Psoas muscle (tissue), 7 donors: ENCODE measurements at regions not wholly inside any gene's neighbourhood (a gene's known extent, or its start where the extent isn't known, plus 50 kb on each side); places are given as distances from the start of the nearest gene placed in this dataset.

Source experiments
- ATAC-seq, 4 donors: fragments of 200-7000 bp; cut with Tn5 transposase; one replicate each; pipeline ENCODE4 v1.9.1; 2020; ENCODE audit warnings: moderate library complexity in 3 of 4, mild to moderate bottlenecking in 2 of 4
- DNase-seq, 2 donors: peaks; one replicate each; pipeline ENCODE4 v3.0.0-alpha.2; 2020
- H3K27ac ChIP-seq: fragments of 200-600 bp; one replicate; pipeline ENCODE4 v1.8.0; 2022
- H3K27me3 ChIP-seq, 3 donors: fragments of 200-600 bp in 1 of 3; one replicate each; pipeline versions ENCODE4 v1.6.1 to v1.8.0; 2013 to 2022; ENCODE audit warnings: low read length in 2 of 3, mild to moderate bottlenecking in 2 of 3, moderate library complexity in 1 of 3; ENCODE audit not compliant: insufficient read depth in 3 of 3
- H3K36me3 ChIP-seq, 2 donors: fragments of 200-600 bp in 1 of 2; one replicate each; pipeline versions ENCODE4 v1.6.1 to v1.8.0; 2013 to 2022; ENCODE audit warnings: low read depth in 1 of 2, mild to moderate bottlenecking in 1 of 2, moderate library complexity in 1 of 2; ENCODE audit not compliant: insufficient read depth in 1 of 2
- H3K4me1 ChIP-seq: fragments of 200-600 bp; one replicate; pipeline ENCODE4 v1.8.0; 2022
- H3K4me3 ChIP-seq: fragments of 200-600 bp; one replicate; pipeline ENCODE4 v1.8.0; 2022; ENCODE audit warnings: mild to moderate bottlenecking
- H3K9me3 ChIP-seq: fragments of 200-600 bp; one replicate; pipeline ENCODE4 v1.8.0; 2022
- WGBS, 3 donors: extraction: QIAGEN DNeasy Blood & Tissue Kit; methylation state at CpG; one replicate each; pipeline versions ENCODE4 v1.1.6 to v1.1.7; 2013; 5-methylcytosine and 5-hydroxymethylcytosine counted together
- intact Hi-C, 2 donors: fragments of 100-400 bp; cut with DNase I; formaldehyde crosslinking; loops; one replicate each; pipeline versions ENCODE4 v1.11.0 to v1.14.2; 2022
- TF ChIP-seq, protein P1 (sequence below): fragments of 200-600 bp; IDR thresholded peaks from one replicate; pipeline ENCODE4 v1.8.0; 2022; ENCODE audit warnings: antibody characterized with exemption
- donor health status: healthy with polysubstance abuse.
- donor health status: DM: no; HTN: no; CAD: no; lungs with moderate emphysema.
- donor health status: Bipolar disorder and iron deficiency.
- donor health status: healthy.
- donor health status: DM: yes; HTN: yes; CAD: no.
- donor health status: DM: no; HTN: no; CAD: no.
- donor health status: DM: yes; HTN: yes; CAD: no.

- DNase-seq (no peak), ATAC-seq (no peak)
- no peaks in the 10 kb centered on the region for H3K4me1 ChIP-seq
- H3K9me3 ChIP-seq = peaks cover 5% of the 10 kb centered on the region
- H3K27me3 ChIP-seq = peaks cover 0 to 3% (median 2%) of the 10 kb centered on the region in 3 donors
- 81 to 85% (median 84%) methylated on average over 2 of the region's 2 CpGs for WGBS, 3 donors
- no peaks in the 10 kb centered on the region for H3K36me3 ChIP-seq
- intact Hi-C loops = no loop called here
- H3K4me3 ChIP-seq = no peak overlapping the region
- no peak overlapping the region for H3K27ac ChIP-seq
- TF ChIP-seq, protein P1, sequence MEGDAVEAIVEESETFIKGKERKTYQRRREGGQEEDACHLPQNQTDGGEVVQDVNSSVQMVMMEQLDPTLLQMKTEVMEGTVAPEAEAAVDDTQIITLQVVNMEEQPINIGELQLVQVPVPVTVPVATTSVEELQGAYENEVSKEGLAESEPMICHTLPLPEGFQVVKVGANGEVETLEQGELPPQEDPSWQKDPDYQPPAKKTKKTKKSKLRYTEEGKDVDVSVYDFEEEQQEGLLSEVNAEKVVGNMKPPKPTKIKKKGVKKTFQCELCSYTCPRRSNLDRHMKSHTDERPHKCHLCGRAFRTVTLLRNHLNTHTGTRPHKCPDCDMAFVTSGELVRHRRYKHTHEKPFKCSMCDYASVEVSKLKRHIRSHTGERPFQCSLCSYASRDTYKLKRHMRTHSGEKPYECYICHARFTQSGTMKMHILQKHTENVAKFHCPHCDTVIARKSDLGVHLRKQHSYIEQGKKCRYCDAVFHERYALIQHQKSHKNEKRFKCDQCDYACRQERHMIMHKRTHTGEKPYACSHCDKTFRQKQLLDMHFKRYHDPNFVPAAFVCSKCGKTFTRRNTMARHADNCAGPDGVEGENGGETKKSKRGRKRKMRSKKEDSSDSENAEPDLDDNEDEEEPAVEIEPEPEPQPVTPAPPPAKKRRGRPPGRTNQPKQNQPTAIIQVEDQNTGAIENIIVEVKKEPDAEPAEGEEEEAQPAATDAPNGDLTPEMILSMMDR = no peak
Observed at GRCh38 chr17:34045990-34046389, 209.1 kb upstream of the CCL2 start.

DNA sequence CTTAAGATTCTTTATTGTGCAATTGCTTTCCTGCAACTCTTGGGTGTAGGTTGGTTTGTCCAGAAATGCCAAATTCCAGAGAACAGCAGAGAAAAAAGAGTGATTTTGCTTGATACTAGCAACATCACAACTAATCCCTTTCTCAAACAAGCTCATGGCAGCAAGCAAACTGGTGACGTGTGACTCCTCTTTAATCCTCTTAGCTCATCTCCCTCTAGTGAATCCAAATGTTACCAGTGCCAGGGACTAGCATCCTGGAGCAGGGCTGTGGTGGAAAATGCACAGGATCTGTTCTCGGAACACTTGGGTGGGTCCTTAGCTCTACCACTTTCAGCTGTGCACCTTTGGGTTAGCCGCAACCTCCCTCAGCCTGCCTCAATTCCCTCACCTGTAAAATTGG is 204.0 kb upstream of the CCL2 start:
- Histone ChIP-seq H3K27ac (no peak overlapping the region), H3K9me3 (peaks cover under 1% of the 10 kb centered on the region), H3K4me1 (no peaks in the 10 kb centered on the region), H3K27me3 (peaks cover 2 to 10% (median 4%) of the 10 kb centered on the region in 3 donors), H3K36me3 (no peaks in the 10 kb centered on the region), H3K4me3 (no peak overlapping the region)
- intact Hi-C loops = no loop called here
- ATAC-seq (no peak), DNase-seq (no peak)
- TF ChIP-seq, protein P1 = no peak
- 43 to 47% (median 45%) methylated on average over 3 of the region's 3 CpGs for WGBS, 3 donors

DNA sequence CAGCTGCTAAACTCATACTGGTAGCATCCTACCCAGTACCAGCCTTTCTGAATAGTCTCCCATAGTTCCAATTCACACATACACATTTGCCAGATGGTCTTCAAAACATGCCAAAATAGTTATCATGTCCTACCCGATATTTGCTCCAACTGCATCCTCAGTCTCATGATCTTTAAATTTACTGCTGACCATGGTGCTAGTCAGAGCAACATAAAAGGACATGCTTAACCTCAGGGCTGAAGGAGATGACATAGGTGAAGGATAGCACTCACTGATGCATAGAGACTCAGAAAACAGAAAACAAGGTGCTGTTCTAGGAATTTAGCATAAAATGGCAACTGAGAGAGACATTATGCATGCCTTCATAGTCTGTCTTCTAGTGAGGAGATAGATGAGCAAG is 200.6 kb upstream of the CCL2 start:
- intact Hi-C loops = no loop called here
- H3K9me3 ChIP-seq = no peaks in the 10 kb centered on the region
- no peak for ATAC-seq
- no peaks in the 10 kb centered on the region for H3K4me1 ChIP-seq
- H3K27ac ChIP-seq = no peak overlapping the region
- WGBS, 3 donors = 46 to 58% (median 56%) methylated on average over 1 of the region's 1 CpG
- H3K27me3 ChIP-seq = peaks cover 0 to 11% (median 8%) of the 10 kb centered on the region in 3 donors
- DNase-seq = no peak
- TF ChIP-seq, protein P1 = no peak
- H3K36me3 ChIP-seq = no peaks in the 10 kb centered on the region
- no peak overlapping the region for H3K4me3 ChIP-seq

DNA sequence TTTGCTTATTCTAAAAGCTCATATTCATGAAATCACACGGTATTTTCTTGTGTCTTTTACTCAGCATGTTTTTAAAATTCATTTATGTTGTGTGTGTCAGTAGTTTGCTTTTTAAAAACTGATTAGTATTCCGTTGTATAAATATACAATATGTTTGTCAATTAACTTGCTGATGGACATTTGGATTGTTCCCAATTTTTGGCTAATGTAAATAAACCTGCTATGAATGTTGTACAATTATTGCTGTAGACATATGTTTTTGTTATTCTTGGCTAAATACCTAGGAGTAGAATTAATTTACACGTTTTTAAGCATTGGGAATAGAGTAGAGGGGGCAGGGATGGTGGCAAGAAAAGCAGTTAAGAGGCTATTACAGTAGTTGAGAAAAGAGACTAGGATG is 199.5 kb upstream of the CCL2 start:
- Histone ChIP-seq H3K36me3 (no peaks in the 10 kb centered on the region), H3K4me1 (no peaks in the 10 kb centered on the region), H3K4me3 (no peak overlapping the region), H3K27ac (no peak overlapping the region), H3K9me3 (no peaks in the 10 kb centered on the region), H3K27me3 (peaks cover 0 to 11% (median 8%) of the 10 kb centered on the region in 3 donors)
- DNase-seq = no peak
- intact Hi-C loops = no loop called here
- TF ChIP-seq, protein P1 = no peak
- WGBS, 3 donors = 48 to 62% (median 51%) methylated on average over 3 of the region's 3 CpGs
- no peak for ATAC-seq
